ENCODE measurements at regions not wholly inside any gene's neighbourhood (a gene's known extent, or its start where the extent isn't known, plus 50 kb on each side); places are given as distances from the start of the nearest gene placed in this dataset.

DNA sequence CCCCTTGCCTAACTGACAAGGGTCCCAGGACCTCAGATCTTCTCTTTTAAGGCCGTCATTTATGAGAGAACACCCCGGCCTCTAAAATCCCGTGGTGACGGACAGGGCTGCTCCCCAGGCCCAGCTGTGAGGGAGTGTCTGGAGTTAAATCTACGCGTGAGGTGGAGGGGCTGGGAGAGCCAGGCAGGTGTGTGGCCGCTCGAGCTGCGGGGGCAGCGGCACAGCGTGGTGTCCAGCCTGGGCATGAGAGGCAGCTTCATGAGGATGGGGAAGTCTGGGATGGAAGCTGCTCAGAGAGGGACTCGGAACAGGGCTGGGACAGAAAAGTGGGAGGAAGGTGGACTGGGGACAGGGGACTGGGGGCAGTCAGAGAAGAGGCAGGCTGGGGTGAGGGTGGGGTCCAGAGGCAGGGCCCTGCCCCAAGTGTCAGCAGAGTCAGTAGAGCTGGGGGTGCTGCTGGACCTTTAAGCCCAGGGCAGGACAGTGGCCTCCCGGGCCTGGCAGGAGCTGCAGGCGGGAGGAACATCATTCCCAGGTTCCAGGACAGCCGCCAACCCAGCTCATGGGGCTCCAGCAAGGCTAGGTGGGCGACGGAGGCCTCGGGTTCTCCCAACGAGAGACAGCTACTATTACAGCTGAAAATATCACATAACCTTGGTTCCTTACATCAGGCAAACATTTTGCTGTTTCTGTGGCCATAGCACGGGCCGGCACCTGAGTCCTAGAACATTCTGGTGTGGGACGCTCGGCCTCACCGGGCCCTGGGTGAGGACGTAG is 55.2 kb downstream of the JAKMIP3 start:
- in situ Hi-C loops (cut with MboI) (no loop called here), intact Hi-C loops (cut with micrococcal nuclease; ENCODE audit: unreplicated experiment) (no loop called here)
- Histone ChIP-seq H4K20me1 (ENCODE audit: control insufficient read depth, insufficient read depth) (no peaks in the 10 kb centered on the region), H3K4me2 (ENCODE audit: control insufficient read depth, insufficient read depth) (no peak overlapping the region), H3K9me3 (replicated peaks; ENCODE audit: control insufficient read depth, insufficient read depth, low read length) (no peaks in the 10 kb centered on the region), H2AFZ (ENCODE audit: control insufficient read depth, low read depth, low read length) (no peak overlapping the region), H3K27ac (ENCODE audit: control insufficient read depth, insufficient read depth) (no peak overlapping the region), H3K4me1 (ENCODE audit: control insufficient read depth, insufficient read depth, low read length) (no peaks in the 10 kb centered on the region), H3K4me3 (no peak overlapping the region), H3K9ac (ENCODE audit: control insufficient read depth, insufficient read depth, low read length) (no peak overlapping the region), H3K79me2 (ENCODE audit: control insufficient read depth, insufficient read depth, low read length) (no peaks in the 10 kb centered on the region), H3K36me3 (ENCODE audit: control insufficient read depth in 2 of 2, insufficient read depth in 2 of 2, low read length in 1 of 2) (no peaks in the 10 kb centered on the region), H3K27me3 (replicated peaks in 1 of 2; ENCODE audit: control insufficient read depth in 2 of 2, insufficient read depth in 2 of 2, low read length in 1 of 2) (no peaks in the 10 kb centered on the region; a peak in 1 of 4 replicates)
- ChIA-PET SMC1A (ENCODE audit: uncharacterized antibody, unreplicated experiment) (no interaction called here), POLR2A (no interaction called here), CTCF (no interaction called here), RAD21 (ENCODE audit: unreplicated experiment) (no interaction called here)
- 39% methylated on average over 25 of the region's 25 CpGs for WGBS (ENCODE audit: insufficient coverage, insufficient replicate concordance, low lambda C conversion rate, missing lambda C conversion rate)
- DNase-seq (ENCODE audit: low read depth, low spot score) (no peak), ATAC-seq (no peak), FAIRE-seq (no peak)
- no TSS peak for BruUV-seq (replicated peaks)
- TF ChIP-seq NFIC (IDR thresholded peaks at IDR 0.05; ENCODE audit: low read depth, low read length) (no peak), NFYA (IDR thresholded peaks at IDR 0.05; ENCODE audit: borderline replicate concordance, low read depth, low read length) (no peak), BRCA1 (IDR thresholded peaks at IDR 0.05; ENCODE audit: low read depth, low read length) (no peak), PAX5 (IDR thresholded peaks at IDR 0.05; ENCODE audit: borderline replicate concordance, low read depth, low read length) (no peak), NR2F1 (conservative IDR thresholded peaks at IDR 0.05) (no peak), ZNF622 (IDR thresholded peaks at IDR 0.05) (no peak), ZNF207 (IDR thresholded peaks at IDR 0.05; ENCODE audit: borderline replicate concordance) (no peak), CEBPB (IDR thresholded peaks at IDR 0.05; ENCODE audit: borderline replicate concordance in 1 of 2, low read depth in 2 of 2, low read length in 2 of 2) (no peak)
- TF ChIP-seq, protein P1, sequence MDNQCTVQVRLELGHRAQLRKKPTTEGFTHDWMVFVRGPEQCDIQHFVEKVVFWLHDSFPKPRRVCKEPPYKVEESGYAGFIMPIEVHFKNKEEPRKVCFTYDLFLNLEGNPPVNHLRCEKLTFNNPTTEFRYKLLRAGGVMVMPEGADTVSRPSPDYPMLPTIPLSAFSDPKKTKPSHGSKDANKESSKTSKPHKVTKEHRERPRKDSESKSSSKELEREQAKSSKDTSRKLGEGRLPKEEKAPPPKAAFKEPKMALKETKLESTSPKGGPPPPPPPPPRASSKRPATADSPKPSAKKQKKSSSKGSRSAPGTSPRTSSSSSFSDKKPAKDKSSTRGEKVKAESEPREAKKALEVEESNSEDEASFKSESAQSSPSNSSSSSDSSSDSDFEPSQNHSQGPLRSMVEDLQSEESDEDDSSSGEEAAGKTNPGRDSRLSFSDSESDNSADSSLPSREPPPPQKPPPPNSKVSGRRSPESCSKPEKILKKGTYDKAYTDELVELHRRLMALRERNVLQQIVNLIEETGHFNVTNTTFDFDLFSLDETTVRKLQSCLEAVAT (IDR thresholded peaks at IDR 0.05): no peak
- TF ChIP-seq, protein P2, sequence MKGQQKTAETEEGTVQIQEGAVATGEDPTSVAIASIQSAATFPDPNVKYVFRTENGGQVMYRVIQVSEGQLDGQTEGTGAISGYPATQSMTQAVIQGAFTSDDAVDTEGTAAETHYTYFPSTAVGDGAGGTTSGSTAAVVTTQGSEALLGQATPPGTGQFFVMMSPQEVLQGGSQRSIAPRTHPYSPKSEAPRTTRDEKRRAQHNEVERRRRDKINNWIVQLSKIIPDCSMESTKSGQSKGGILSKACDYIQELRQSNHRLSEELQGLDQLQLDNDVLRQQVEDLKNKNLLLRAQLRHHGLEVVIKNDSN (IDR thresholded peaks at IDR 0.05; ENCODE audit: borderline replicate concordance, extremely low read length, insufficient read depth, low read depth, low read length): no peak
- TF ChIP-seq, protein P3, sequence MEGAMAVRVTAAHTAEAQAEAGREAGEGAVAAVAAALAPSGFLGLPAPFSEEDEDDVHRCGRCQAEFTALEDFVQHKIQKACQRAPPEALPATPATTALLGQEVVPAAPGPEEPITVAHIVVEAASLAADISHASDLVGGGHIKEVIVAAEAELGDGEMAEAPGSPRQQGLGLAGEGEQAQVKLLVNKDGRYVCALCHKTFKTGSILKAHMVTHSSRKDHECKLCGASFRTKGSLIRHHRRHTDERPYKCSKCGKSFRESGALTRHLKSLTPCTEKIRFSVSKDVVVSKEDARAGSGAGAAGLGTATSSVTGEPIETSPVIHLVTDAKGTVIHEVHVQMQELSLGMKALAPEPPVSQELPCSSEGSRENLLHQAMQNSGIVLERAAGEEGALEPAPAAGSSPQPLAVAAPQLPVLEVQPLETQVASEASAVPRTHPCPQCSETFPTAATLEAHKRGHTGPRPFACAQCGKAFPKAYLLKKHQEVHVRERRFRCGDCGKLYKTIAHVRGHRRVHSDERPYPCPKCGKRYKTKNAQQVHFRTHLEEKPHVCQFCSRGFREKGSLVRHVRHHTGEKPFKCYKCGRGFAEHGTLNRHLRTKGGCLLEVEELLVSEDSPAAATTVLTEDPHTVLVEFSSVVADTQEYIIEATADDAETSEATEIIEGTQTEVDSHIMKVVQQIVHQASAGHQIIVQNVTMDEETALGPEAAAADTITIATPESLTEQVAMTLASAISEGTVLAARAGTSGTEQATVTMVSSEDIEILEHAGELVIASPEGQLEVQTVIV (IDR thresholded peaks at IDR 0.05; ENCODE audit: borderline replicate concordance, partially characterized antibody): no peak
- TF ChIP-seq, protein P4, sequence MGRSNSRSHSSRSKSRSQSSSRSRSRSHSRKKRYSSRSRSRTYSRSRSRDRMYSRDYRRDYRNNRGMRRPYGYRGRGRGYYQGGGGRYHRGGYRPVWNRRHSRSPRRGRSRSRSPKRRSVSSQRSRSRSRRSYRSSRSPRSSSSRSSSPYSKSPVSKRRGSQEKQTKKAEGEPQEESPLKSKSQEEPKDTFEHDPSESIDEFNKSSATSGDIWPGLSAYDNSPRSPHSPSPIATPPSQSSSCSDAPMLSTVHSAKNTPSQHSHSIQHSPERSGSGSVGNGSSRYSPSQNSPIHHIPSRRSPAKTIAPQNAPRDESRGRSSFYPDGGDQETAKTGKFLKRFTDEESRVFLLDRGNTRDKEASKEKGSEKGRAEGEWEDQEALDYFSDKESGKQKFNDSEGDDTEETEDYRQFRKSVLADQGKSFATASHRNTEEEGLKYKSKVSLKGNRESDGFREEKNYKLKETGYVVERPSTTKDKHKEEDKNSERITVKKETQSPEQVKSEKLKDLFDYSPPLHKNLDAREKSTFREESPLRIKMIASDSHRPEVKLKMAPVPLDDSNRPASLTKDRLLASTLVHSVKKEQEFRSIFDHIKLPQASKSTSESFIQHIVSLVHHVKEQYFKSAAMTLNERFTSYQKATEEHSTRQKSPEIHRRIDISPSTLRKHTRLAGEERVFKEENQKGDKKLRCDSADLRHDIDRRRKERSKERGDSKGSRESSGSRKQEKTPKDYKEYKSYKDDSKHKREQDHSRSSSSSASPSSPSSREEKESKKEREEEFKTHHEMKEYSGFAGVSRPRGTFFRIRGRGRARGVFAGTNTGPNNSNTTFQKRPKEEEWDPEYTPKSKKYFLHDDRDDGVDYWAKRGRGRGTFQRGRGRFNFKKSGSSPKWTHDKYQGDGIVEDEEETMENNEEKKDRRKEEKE (IDR thresholded peaks at IDR 0.05): no peak

All from GM12878 (cell line).